ENCODE measurements at regions not wholly inside any gene's neighbourhood (a gene's known extent, or its start where the extent isn't known, plus 50 kb on each side); places are given as distances from the start of the nearest gene placed in this dataset.

- Histone ChIP-seq H3K9me3 (ENCODE audit: low read length) (no peaks in the 10 kb centered on the region), H3K4me3 (ENCODE audit: low read length) (peak overlapping the region; percentile 7), H3K4me2 (ENCODE audit: low read length) (peak overlapping the region; percentile 30), H3K27me3 (ENCODE audit: insufficient read depth, low read depth, low read length) (no peaks in the 10 kb centered on the region), H3K9ac (ENCODE audit: low read length) (peak overlapping the region; percentile 48), H4K20me1 (ENCODE audit: insufficient read depth) (no peaks in the 10 kb centered on the region), H3K79me2 (replicated peaks; ENCODE audit: insufficient read depth, low read length) (no peaks in the 10 kb centered on the region), H3K27ac (ENCODE audit: low read length) (no peak overlapping the region), H2AFZ (ENCODE audit: low read depth, low read length) (no peak overlapping the region), H3K36me3 (ENCODE audit: insufficient read depth, low read length) (no peaks in the 10 kb centered on the region), H3F3A (ENCODE audit: insufficient read depth, low read length, poor library complexity, severe bottlenecking) (no peaks in the 10 kb centered on the region), H3K9me2 (ENCODE audit: insufficient read depth, low read length) (no peaks in the 10 kb centered on the region)
- no peak for TF ChIP-seq SMC3 (conservative IDR thresholded peaks at IDR 0.05; ENCODE audit: poor library complexity)
- no peak for TF ChIP-seq TAF1 (IDR thresholded peaks at IDR 0.05; ENCODE audit: low read depth)
Observed at GRCh38 chr16:85437166-85438052, 175.7 kb upstream of the GSE1 start.

DNA sequence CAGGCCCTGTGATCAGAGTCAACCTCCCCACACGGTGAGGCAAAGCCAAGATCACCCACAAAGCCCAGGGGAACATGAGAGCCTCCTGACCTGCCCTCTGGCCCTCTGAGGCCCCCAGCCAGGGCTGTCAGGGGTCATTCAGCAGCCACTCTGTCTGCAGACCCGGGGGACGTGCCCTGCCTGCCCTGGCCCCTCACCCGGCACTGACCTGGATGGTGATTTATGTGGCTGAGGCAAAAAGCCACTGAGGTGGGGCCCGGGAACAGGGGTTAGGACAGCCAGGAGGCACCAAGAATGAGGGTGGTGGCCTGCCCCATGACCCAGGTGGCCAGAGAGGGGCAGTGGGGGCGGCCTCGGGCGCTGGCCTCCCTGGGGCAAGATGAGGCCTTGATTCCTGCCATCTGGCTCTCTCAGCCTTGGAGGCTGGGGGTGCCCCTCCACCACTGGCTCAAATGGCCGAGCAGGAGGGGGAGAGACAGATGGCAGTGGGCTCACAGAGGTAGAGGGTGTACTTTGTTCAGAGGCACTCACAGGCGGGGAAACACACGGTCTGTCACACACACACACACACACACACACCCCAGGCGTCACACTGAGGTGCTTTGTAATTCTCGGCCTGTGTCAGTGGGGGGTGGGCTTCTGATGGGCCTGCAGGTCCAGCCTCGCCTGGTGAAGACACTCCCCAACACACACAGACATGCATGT is 174.0 kb upstream of the GSE1 start:
- TF ChIP-seq SMC3 (conservative IDR thresholded peaks at IDR 0.05; ENCODE audit: poor library complexity) (no peak), TAF1 (IDR thresholded peaks at IDR 0.05; ENCODE audit: low read depth) (no peak), CTCF (IDR thresholded peaks at IDR 0.05; ENCODE audit: poor library complexity, severe bottlenecking) (no peak), EZH2 (IDR thresholded peaks at IDR 0.05; ENCODE audit: borderline replicate concordance, insufficient read depth, low read length, poor library complexity, severe bottlenecking) (no peak), RAD21 (conservative IDR thresholded peaks at IDR 0.05) (no peak), EP300 (conservative IDR thresholded peaks at IDR 0.05; ENCODE audit: poor library complexity, severe bottlenecking) (no peak), REST (IDR thresholded peaks at IDR 0.05; ENCODE audit: borderline replicate concordance) (no peak), POLR2AphosphoS5 (IDR thresholded peaks at IDR 0.05) (no peak), MXI1 (conservative IDR thresholded peaks at IDR 0.05; ENCODE audit: poor library complexity, severe bottlenecking) (no peak)
- no peak overlapping the region for H3K9ac ChIP-seq (ENCODE audit: low read length)
- no peaks in the 10 kb centered on the region for H3K9me3 ChIP-seq (ENCODE audit: low read length)
- H3K4me3 ChIP-seq (ENCODE audit: low read length) = no peak overlapping the region
- no peaks in the 10 kb centered on the region for H3K36me3 ChIP-seq (ENCODE audit: insufficient read depth, low read length)
- no peaks in the 10 kb centered on the region for H3K27me3 ChIP-seq (ENCODE audit: insufficient read depth, low read depth, low read length)
- no peaks in the 10 kb centered on the region for H3K79me2 ChIP-seq (replicated peaks; ENCODE audit: insufficient read depth, low read length)
- H3F3A ChIP-seq (ENCODE audit: insufficient read depth, low read length, poor library complexity, severe bottlenecking) = no peaks in the 10 kb centered on the region
- no peak overlapping the region for H3K4me2 ChIP-seq (ENCODE audit: low read length)
- H3K27ac ChIP-seq (ENCODE audit: low read length) = no peak overlapping the region
- no peaks in the 10 kb centered on the region for H4K20me1 ChIP-seq (ENCODE audit: insufficient read depth)
- H3K9me2 ChIP-seq (ENCODE audit: insufficient read depth, low read length) = no peaks in the 10 kb centered on the region
- no peak overlapping the region for H2AFZ ChIP-seq (ENCODE audit: low read depth, low read length)
